HG03097 (cell line): ENCODE measurements at regions not wholly inside any gene's neighbourhood (a gene's known extent, or its start where the extent isn't known, plus 50 kb on each side); places are given as distances from the start of the nearest gene placed in this dataset.
"Not testable (repeated sequence)": the region's sequence is repeated elsewhere in the genome, so short reads cannot be mapped to it uniquely, and the experiment has no call there.

Source experiments
- ATAC-seq: cut with Tn5 transposase; IDR thresholded peaks from one replicate; pipeline ENCODE4 v1.9.1; 2021; ENCODE audit not compliant: unreplicated experiment, low FRiP score

DNA sequence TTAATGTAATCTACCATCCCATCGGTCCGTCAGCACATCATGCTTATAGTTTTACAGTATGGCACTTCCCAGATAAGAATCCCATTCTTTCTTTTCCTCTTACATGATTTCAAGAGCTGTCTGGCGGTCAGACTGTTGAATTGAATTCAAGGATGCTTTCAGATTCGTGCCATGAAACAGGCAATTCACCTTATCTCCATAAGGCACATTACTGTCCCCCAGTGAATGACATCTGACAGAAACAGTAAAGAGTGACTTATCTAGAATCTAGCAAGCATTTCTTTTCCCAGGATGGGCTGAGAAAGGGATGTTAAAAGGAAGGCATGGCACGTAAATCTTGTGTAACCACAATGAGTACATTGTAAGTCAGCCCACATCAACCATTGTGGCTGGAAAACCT, 61.1 kb upstream of the SEM1 start:
- ATAC-seq, result no peak

GRCh38 chr7:96772139-96772694, 62.6 kb upstream of the SEM1 start:
- no peak for ATAC-seq

- no peak for ATAC-seq
Measured at GRCh38 chr7:96773483-96773882, 63.8 kb upstream of the SEM1 start.

DNA sequence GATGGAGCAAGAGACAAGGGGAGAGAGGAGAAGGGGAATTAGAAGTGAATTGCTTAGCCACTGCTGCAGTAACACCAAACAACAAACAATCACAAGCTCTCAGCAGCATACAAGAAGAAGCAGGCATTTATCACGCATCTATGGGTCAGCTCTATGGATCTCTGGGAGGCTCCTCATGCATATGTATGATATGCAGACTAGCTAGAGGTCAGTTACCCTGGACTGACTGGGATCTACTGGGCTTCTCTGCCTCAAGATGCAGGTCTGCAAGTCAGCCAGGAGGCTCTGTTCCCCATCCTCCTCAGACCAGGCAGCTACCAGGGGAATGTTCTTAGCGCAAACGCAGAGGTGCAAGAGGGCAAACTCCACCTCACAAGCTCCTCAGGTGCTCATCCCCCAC, 64.7 kb upstream of the SEM1 start:
- ATAC-seq, result no peak

- ATAC-seq, result no peak
Measured at GRCh38 chr7:96775046-96775445, 65.4 kb upstream of the SEM1 start.

DNA sequence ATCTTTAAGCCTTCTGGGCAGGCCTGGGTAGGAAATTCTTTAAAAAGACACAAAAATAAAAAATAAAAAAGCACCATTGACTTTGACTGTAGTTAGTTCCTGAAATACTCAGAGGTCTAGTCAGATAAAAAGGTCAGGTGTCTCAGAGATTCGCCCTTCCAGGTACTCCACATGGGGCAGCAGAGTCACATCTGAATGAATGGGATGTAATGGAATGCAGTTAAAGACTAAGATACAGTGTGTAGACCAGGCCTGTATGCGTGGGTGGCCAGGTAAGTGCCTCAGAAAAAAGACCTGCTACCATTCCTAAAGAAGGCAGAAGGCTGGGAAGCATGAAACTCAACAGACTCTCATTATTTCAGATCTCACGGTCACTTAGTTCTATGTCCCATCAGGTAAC, 68.6 kb upstream of the SEM1 start:
- no peak for ATAC-seq

DNA sequence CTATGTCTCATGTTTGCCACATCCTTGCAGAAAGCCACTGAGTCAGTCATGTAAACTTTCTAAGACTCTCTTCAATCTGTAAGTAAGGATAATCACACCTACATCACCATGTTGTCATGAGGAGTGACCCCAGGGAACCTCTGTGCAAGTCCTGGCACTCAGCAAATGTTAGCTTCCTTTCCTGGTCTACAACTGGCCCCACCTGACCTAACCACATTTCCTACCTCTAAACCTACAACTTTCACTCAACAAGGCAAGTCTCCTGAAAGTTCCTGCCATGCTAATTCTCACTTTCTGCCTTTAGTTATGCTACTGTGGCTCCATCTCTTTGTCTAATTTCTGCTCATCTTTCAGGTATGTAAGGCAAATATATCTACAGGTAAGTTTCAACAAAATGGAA, 72.3 kb upstream of the SEM1 start:
- no peak for ATAC-seq

GRCh38 chr7:96782686-96783298, 73.1 kb upstream of the SEM1 start:
- not testable (repeated sequence) for ATAC-seq

DNA sequence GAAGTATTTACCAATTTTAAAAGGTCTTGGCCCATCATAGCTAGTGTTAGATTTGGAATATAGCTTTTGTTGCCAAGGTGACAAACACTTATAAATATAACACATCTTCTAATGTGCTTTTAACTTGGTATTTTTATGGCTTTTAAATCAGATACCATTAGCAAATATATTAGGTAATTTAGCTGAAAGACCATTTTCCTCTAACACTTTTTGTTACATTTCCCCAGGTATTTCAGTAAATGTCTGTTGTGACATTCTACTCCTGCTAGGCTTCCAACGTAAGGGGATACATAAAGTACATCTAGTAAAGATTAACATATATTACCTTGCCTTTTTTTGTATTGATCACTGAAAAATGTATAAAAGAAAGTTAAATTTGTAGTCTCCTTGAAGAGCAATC, 75.0 kb upstream of the SEM1 start:
- ATAC-seq, result no peak

DNA sequence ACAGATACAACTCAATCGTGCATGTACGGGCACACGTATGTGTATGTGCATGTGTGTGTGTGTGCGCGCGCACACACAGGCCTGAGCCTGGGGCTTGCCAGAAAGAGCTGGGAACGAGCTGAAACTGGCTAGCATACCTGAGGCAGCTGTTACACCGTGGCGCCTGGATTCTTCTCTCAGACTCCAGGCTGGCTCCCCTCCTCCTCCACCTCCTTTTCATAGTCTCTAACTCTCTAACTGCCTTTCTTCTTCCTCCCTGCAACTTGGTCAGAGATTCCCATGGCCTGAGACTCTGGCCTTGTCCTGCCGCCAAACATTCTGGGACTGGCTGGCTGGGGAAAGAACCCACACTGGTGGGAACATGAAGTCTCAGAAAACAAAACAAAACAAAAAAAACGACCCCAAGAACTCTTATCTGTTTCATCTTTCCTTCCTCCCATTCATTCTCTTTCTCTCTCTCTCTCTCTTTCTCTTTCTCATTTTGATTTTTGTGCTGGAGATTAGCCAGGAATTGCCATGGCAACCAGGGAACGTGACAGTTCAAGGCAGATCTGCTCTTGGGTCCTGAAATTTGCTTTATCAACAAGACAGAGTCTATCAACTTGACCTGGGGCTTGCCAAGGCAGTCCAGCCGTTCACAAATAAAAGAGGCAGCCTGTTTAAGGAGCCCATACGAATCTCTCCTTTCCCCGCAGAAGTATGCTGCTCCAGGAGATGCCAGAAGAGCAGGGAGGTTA, 76.8 kb upstream of the SEM1 start:
- ATAC-seq, result no peak

- ATAC-seq, result no peak
Measured at GRCh38 chr7:96786998-96787395, 77.4 kb upstream of the SEM1 start.

DNA sequence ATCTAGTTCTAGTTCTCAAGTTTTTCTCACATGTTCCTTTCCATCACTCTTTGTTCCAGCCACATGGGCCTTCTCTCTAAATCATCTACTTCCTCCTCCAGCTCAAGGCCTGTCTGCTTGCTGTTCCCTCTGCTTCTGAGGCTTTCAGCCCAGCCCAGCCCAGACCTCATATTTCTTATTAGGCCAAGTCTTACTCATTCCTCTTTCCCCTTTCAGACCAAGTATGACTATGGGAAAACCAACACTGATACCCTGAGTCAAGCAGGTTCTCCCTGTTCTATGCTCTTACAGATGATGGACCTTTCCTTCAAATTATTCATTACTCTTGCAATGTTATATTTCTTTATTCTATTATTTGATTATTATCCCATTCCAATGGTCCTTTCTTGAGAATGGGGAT, 80.3 kb upstream of the SEM1 start:
- ATAC-seq, result no peak

DNA sequence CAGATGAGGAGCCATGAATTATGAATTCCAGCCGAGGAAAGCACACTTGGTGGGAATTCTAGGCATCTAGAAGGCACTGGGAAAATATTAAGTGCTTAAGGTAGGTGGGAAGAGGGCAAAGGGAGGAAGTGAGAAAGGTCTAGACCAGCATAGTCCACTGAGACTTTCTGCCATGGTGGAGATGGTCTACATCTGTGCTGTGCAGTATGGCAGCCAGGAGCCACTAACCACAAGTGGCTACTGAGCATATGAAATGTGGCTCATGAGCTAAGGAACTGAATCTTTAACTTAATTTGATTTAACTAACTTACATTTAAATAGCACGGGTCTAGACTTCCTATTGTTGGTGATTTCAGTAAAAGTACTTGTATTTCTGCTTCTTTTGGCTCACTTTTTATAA, 82.5 kb upstream of the SEM1 start:
- no peak for ATAC-seq

GRCh38 chr7:96794063-96794462, 84.4 kb upstream of the SEM1 start:
- ATAC-seq, result no peak

DNA sequence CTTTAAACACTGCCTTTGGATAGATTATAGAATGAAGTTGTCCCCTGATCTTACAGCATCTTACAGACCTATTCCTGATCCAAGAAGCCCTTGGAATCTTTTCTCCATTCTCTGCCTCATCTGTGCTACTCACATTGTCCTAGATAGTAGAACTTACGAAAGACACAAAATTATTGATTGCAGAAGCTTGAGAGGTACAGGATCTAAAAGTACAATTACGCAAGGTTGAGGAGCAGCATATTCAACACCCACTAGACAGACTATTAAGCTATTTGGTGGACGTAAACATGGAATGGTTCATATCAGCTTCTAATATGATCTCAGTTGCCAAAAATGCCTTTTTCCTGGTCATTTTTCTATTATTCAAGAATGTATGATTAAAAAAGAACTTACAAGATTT, 90.5 kb upstream of the SEM1 start:
- ATAC-seq, result no peak

DNA sequence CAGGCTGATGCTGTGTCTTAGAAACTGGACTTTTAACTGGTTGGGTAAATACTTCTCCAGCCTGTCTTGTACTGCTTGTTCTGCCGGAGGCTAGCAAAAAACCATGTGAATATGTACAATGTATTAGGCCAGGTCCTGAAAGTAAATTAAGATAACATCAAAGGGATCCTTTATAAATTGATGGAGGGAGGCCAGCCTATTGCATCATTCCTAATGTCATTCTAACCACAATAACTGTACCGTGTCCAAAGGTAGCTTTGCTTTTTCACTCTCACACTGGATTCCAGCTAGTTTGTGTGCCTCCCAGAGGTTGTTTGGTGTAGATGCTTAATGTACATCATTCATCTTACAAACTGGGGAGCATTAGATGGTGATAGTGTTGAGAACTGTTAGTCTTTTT, 91.2 kb upstream of the SEM1 start:
- ATAC-seq, result no peak

- no peak for ATAC-seq
Measured at GRCh38 chr7:96819111-96819700, 109.6 kb upstream of the SEM1 start.

GRCh38 chr7:96821131-96821530, 111.5 kb upstream of the SEM1 start:
- not testable (repeated sequence) for ATAC-seq

- no peak for ATAC-seq
Measured at GRCh38 chr7:96822824-96823223, 113.2 kb upstream of the SEM1 start.

- ATAC-seq, result no peak
Measured at GRCh38 chr7:96823274-96823673, 113.6 kb upstream of the SEM1 start.

- ATAC-seq, result no peak
Measured at GRCh38 chr7:96824686-96825085, 115.0 kb upstream of the SEM1 start.

- no peak for ATAC-seq
Measured at GRCh38 chr7:96825285-96825684, 115.6 kb upstream of the SEM1 start.
